GM23338 (cell line): ENCODE measurements at regions not wholly inside any gene's neighbourhood (a gene's known extent, or its start where the extent isn't known, plus 50 kb on each side); places are given as distances from the start of the nearest gene placed in this dataset.

Experiments used
- CREB1 ChIP-seq: fragments of 250-450 bp; sonication (Bioruptor Pico); IDR thresholded peaks from 2 replicates; pipeline ENCODE4 v1.5.0; 2020; ENCODE audit warnings: low read depth, mild to moderate bottlenecking, moderate library complexity
- EZH2 ChIP-seq: fragments of 200-600 bp; sonication (generic); IDR thresholded peaks from one replicate; pipeline ENCODE4 v1.8.0; 2017; ENCODE audit warnings: antibody characterized with exemption, mild to moderate bottlenecking, low read depth; ENCODE audit not compliant: unreplicated experiment
- JUNB ChIP-seq: IDR thresholded peaks from one replicate; pipeline ENCODE4 v1.6.1; 2016; ENCODE audit warnings: antibody characterized with exemption; ENCODE audit not compliant: unreplicated experiment
- POLR2AphosphoS5 ChIP-seq: IDR thresholded peaks from 2 replicates; pipeline ENCODE4 v1.6.1; 2016; ENCODE audit warnings: antibody characterized with exemption, low read depth
- TF ChIP-seq, protein P1 (sequence below), 2 experiments: fragments of 200-600 bp in 1 of 2; sonication (generic) in 1 of 2; conservative IDR thresholded peaks; 2 replicates each; pipeline versions ENCODE4 v1.5.1 to v1.6.1; 2016 to 2017; ENCODE audit warnings: antibody characterized with exemption in 2 of 2, low read depth in 2 of 2, mild to moderate bottlenecking in 2 of 2, moderate library complexity in 1 of 2
- TF ChIP-seq, protein P2 (sequence below): IDR thresholded peaks from one replicate; pipeline ENCODE4 v1.6.1; 2018; ENCODE audit warnings: antibody characterized with exemption; ENCODE audit not compliant: unreplicated experiment

DNA sequence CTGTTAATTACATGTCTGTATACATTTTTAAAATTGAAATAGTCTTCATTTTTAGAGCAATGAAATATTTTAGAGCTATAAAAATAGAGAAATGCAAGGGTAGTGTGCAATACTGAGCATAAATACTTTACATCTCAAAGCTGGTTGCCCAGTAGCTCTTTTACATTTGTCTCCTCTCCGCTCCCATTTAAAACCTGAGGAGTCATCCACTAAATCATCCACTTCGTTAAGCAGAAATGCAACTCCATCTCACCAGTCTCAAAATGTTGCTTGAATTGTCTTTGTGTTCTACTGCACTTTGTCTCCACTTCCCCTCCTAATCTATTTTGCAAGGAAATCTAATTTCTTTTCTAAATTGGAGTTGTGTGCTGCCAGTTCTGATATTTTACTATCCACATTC, 563.6 kb downstream of the VGLL3 start:
- TF ChIP-seq, protein P1, sequence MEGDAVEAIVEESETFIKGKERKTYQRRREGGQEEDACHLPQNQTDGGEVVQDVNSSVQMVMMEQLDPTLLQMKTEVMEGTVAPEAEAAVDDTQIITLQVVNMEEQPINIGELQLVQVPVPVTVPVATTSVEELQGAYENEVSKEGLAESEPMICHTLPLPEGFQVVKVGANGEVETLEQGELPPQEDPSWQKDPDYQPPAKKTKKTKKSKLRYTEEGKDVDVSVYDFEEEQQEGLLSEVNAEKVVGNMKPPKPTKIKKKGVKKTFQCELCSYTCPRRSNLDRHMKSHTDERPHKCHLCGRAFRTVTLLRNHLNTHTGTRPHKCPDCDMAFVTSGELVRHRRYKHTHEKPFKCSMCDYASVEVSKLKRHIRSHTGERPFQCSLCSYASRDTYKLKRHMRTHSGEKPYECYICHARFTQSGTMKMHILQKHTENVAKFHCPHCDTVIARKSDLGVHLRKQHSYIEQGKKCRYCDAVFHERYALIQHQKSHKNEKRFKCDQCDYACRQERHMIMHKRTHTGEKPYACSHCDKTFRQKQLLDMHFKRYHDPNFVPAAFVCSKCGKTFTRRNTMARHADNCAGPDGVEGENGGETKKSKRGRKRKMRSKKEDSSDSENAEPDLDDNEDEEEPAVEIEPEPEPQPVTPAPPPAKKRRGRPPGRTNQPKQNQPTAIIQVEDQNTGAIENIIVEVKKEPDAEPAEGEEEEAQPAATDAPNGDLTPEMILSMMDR (conservative IDR thresholded peaks at IDR 0.05; ENCODE audit: low read depth in 2 of 2): no peak
- no peak for TF ChIP-seq EZH2
- no peak for TF ChIP-seq POLR2AphosphoS5
- TF ChIP-seq CREB1 (CRISPR knock-in tag): no peak
- TF ChIP-seq, protein P2, sequence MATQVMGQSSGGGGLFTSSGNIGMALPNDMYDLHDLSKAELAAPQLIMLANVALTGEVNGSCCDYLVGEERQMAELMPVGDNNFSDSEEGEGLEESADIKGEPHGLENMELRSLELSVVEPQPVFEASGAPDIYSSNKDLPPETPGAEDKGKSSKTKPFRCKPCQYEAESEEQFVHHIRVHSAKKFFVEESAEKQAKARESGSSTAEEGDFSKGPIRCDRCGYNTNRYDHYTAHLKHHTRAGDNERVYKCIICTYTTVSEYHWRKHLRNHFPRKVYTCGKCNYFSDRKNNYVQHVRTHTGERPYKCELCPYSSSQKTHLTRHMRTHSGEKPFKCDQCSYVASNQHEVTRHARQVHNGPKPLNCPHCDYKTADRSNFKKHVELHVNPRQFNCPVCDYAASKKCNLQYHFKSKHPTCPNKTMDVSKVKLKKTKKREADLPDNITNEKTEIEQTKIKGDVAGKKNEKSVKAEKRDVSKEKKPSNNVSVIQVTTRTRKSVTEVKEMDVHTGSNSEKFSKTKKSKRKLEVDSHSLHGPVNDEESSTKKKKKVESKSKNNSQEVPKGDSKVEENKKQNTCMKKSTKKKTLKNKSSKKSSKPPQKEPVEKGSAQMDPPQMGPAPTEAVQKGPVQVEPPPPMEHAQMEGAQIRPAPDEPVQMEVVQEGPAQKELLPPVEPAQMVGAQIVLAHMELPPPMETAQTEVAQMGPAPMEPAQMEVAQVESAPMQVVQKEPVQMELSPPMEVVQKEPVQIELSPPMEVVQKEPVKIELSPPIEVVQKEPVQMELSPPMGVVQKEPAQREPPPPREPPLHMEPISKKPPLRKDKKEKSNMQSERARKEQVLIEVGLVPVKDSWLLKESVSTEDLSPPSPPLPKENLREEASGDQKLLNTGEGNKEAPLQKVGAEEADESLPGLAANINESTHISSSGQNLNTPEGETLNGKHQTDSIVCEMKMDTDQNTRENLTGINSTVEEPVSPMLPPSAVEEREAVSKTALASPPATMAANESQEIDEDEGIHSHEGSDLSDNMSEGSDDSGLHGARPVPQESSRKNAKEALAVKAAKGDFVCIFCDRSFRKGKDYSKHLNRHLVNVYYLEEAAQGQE: no peak
- TF ChIP-seq JUNB: no peak
